HG03432 (cell line): ENCODE measurements at regions not wholly inside any gene's neighbourhood (a gene's known extent, or its start where the extent isn't known, plus 50 kb on each side); places are given as distances from the start of the nearest gene placed in this dataset.

Experiments used
- ATAC-seq: cut with Tn5 transposase; IDR thresholded peaks from one replicate; pipeline ENCODE4 v1.9.1; 2021; ENCODE audit warnings: mild to moderate bottlenecking, moderate library complexity; ENCODE audit not compliant: unreplicated experiment

DNA sequence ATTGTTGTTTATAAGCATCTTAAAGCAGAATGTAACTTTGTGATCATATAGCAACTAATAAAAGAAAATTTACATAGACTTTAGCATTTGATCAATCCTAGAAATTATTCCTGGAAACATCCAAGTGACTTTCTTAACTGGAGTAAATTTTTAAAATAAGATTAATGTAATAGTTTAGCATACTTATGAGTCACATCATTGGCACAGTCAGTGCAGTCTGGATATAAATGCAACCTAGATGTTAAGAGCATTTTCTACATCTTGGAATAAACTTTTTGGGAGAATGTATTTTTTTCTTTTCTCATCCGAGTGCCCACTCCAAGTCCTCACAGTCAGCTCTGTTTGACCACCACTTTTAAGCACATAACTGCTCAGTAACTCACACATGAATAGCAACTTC is 324.6 kb upstream of the PLSCR5 start:
- ATAC-seq, result no peak

DNA sequence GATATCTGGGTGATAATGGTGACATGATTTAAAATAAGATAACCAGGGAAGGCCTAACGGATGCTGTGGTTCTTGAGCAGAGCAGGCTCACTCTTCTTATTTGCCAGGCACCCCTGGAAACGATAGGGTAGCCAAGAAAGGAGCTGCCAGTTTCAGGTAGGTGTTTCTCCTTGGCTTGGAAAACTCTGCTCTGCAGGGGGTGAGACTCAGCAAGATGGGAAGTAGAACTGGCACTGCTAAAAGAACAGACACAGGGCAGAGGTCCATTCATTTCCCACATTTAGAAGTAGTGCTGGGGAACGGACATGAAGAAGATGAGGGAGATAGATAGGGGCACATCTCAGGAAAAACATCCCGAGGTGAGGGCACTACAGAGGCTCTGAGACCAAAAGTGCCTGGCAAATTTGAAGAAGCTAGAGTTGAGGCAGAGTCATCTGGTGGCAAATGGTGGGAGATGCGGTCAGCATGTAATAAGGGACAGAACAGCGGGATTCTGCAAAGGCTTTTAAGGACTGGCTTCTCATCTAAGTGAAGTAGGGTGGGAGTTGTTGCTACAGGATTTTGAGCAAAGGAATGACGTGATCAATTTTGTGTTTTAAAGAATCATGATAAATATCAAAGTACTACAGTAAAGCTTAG is 323.4 kb upstream of the PLSCR5 start:
- ATAC-seq, result no peak

DNA sequence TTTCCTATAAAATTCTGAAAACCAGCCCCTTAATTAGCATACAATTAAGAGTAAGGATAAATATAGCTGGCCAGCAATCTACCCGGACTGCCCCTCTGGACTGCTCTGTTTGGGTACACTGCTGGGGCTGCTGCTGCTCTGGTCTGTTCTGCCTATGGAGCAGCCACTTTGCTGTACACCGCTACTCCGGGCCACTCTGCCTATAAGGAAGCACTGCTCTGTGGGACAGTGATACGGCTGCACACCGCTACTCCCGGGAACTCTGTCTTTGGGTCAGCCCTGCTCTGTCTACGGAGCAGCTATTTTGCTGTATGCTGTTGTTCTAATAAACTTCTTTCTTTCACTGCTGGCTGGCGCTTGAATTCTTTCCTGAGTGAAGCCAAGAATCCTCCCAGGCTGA is 316.5 kb upstream of the PLSCR5 start:
- no peak for ATAC-seq

DNA sequence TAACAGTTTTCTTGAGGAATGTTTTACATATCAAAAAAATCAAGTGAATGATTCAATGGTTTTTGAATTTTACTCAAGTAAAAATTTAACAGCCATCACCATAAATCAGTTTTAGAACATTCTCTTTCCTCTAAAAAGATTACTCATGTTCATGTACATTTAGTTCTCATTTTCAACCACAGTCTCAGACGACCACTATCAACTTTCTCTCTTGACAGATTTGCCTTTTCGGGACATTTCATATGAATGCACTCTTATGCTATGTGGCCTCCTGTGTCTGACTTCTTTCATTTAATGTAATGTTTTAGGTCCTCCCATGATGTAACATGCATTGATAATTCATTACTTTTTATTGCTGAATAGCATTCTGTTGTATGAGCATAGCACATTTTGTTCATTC is 309.3 kb upstream of the PLSCR5 start:
- no peak for ATAC-seq

DNA sequence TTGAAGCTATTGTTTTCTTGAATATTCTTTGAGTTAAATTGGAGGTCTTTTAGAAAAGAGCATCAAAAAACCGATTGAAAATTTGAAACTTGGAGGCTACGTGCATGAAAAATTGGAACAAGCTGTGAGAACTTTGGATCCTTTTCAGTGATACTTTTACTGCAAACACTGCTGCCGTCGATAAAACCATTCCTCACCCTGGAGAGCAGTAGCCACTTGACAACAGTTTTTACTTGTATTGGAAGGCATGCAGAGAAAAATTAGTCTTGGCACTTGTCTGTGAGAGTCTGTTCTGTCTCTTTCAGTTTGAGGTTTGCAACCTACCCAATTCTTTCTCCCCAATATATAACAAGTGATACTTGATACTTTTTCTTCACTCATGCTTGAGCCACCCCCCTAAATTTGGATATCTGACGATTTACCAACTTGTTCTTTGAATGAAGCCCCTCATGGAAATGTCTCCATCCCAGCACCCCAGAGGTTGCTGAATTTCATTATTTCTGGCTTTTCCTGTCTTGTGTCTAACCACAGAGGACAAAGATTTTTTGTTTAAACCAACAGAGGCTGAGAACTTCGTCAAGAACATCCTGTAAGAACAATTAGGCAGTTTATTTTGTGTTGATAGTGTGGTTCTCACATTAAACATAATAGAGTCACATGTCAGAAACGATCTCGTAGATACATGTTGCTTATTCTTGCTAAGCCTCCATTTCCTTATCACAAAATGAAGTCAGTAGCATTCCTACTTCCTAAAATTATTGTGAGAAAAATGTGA is 307.3 kb upstream of the PLSCR5 start:
- no peak for ATAC-seq

DNA sequence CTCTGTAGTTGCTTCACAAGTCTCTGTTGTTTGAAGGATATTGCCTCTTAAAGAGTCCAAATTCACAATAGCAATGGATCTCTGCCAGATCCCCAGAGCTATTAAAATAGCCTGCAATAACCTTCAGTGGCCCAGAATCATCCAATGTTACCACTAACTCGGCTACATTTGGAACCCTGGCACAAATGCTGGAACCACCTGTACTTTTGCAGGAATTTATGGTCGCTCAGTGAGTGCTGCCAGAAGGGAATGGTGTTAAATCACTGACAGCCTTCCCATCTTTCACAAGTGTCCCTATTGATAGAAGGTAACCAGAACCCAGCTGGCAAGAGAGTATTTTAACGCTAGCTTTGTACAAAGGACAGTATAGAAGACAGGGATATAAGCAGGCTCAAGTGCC is 298.8 kb upstream of the PLSCR5 start:
- no peak for ATAC-seq

DNA sequence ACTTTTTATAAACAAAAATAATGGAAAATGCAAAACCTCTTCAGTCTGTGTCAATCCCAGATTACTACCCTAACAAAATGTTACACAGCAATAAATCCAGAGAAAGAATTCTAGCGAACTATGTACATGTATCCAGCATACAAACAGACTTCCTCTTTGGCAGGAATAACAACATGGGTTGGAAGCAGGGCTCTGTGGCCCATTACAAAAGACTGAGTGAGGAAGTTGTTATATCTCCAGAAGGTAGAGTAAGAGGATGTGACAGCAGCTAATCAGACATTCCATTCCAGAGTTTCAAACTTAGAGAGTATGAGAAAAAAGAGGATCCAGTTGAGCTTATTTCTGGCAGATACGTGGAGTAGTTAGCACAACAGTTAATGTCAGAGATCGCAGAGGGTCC is 294.0 kb upstream of the PLSCR5 start:
- ATAC-seq, result no peak

DNA sequence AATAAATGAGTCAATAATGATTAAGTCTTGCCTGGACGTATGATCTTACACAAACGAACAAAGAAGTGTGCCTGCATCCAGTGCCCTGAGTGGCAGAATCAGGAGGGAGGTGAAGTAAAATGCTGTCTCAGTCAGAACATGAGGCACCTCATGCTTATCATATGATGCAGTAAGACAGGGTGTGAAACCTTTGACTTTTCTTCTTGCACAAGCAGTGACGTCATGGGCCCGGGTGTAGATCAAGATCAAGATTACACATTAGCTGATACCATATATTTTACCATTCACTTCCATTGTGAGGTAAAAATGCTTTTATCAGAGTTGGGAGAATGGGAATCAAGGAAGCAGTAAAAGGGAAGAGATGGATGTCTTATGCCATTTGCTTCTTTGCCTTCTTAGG is 291.6 kb upstream of the PLSCR5 start:
- ATAC-seq, result no peak

DNA sequence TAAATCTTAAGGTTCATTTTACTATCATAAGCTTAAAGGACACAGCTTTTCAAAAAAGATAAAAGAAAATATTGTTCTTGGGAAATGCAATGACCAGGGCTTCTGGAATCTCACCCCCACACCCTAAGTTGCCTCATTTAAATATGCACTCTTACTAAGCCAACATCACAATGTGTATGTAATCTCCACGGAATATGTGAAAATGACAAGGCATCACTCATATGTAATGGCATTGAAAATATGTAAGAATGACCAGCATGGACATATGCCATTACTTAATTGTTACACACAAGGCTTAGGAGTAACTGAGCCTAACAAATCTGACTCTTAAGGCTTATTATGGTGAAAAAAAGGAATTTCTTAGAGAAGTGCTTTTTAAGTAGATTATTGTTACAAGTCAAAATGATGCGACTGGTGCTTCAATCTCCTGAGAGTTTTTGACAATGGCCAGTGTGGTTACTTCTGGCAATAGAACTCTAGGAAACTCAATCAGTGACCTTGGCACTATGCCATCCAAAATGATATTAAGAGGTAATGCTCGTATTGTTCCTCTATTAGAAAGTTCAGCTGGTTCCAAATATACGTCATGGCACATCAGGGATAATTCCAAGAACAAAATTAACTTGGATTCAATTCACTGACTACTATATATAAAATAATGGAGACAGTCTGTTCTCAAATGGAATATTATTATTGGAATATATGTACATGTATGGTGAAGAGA is 290.0 kb upstream of the PLSCR5 start:
- no peak for ATAC-seq

DNA sequence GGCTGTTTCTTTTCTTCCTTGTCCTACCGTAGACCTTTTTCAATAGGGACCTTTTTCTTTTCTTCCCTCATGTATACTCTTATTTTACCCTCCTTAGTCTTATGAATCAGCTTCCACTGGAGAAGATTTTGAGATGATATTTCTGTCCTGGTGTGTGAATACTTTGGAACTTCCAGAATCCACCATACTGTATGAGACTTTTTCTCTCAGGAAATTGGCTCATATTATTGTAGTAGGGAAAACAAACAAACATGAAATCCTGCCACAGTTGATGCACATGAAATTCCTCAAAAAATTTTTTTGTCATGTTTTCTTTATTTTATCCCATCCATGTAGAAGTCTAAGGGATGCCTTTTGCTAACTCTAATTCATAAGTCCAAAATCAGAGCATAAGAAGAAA is 289.3 kb upstream of the PLSCR5 start:
- ATAC-seq, result no peak

DNA sequence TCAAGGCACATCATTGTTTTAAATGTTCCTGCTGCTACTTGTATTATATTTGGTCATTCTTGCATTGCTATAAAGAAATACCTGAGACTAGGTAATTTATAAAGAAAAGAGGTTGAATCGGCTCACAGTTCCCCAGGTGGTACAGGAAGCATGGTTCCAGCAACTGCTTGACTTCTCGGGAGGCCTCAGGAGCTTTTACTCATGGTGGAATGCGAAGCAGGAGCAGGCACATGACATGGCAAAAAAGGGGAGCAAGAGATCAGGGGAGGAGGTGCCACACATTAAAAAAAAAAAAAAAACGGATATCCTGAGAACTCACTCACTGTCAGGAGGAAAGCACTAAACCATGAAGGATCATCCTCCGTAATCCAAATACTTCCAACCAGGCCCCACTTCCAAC is 286.9 kb upstream of the PLSCR5 start:
- no peak for ATAC-seq

DNA sequence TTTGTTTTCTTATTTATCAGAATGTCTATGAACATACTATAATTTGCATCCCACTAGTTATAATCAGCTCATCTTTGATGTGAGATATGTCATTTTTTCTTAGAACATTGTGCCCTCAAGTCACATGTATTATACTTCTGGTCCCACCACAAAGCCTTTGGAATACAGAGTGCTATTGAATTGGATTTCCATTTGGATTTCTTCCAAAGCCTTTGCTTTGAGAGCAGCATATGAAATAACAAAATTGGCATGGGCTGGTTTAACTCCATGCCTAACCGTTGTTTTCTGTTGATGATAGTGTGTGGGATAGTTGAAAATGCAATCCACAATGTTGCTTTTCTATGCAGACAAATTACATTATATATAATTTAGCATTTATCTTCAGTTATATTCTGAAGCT is 284.5 kb upstream of the PLSCR5 start:
- ATAC-seq, result no peak

DNA sequence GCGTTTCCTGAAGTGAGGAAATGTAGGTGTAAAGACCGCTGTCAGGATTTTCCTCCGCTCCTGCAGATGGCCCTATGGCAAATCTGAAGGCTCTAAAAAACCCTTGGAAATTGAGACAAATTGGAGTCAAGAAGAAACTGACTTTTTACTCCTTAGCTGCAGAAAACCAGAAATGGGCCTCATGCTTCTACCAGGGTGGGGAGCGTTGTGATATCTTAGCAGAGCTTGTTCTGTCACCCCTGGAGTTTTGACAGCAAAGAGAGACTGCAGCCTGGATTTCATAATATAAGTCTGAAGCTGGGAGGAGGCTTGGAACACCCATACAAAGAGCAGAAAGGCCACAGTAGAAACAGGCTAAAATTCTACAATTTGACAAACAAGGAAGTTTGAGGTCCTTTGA is 283.0 kb upstream of the PLSCR5 start:
- no peak for ATAC-seq

DNA sequence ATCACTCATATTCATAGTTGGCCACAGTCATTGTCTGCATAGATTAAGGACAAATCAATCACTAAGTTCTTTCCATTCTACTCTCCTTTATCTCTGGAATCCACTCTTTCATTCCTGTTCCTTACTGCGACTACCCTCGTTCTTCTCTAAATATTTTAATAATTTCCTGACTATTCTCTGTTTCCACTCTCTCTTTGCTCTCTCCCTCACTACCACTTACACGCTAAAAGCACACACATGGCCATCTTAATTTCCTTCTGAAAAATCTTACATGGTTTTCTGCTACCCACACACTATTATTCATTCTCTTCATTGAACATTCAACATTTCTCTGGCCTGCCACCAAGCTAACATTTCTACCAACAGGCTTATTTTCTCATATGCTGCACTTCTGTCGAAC is 279.6 kb upstream of the PLSCR5 start:
- no peak for ATAC-seq

DNA sequence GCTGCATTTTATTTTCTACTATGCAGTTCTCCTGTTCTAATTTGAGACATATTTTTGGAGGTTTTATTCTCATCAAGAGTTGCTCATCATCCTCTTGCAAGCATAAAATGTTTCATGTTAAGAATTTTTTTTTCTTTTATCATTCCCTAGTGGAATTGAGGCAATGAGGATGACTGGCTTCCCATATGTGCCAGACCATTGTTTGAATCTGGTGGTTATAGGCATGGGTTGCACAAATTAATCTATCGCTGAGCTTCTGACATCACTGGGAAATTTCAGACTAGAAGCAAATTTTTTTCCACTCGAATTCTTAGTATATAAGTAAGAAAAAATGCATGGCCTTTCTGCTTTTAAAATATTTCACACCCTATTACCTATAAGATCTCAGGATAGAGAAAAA is 279.1 kb upstream of the PLSCR5 start:
- ATAC-seq, result no peak

DNA sequence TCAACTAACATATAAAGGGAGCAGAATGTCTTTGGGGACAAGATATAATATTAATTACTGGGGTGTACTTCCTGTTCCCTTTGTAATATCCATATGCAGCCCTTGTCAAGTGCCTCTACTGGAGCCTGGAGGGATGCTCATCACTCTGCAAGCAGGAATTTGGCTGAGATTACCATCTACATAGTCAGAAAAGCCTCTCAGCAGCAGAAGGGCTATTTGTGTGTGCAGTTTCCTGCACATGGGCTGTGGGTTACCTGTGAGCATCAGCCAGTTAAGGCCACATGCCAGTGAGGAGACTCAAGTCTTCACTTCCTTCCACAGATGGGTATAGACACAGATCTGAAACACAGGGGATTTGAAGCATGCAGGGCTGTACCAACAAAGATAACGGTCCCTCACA is 278.1 kb upstream of the PLSCR5 start:
- no peak for ATAC-seq

DNA sequence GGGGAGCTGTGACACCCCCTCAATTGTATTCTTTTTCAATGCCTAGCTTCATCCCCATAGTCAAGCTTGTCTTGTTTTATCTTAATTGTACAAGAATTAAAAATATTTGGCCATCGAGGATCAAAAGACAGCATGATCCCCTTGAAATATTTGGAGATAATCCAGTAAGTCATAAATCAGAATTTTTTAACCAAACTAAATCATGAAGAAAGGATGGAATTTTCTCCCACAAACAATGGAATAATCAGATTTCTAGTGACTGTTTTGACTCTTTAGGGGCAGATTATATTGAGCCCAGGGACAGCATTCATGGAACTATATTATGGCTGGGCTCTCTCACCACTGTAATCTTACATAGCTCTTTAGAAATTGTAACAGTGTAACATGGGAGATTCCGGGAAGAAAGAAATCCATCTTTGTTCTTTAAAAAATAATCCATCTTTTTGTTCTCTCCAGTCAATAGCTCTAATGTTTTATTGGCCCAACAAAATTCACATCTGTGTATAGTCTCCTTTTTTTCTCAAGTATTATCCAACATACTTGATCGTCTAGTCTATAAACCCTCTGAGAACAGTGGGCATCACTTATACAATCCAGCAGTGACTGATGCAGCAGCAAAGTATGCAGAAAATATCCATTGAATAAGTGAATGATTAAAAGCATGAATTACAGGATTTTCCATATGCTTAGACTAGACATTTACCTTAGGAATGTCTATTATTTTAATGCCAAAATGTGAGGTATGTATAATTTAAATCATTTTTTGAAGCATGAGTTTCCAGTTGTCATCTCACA is 277.0 kb upstream of the PLSCR5 start:
- ATAC-seq, result no peak

DNA sequence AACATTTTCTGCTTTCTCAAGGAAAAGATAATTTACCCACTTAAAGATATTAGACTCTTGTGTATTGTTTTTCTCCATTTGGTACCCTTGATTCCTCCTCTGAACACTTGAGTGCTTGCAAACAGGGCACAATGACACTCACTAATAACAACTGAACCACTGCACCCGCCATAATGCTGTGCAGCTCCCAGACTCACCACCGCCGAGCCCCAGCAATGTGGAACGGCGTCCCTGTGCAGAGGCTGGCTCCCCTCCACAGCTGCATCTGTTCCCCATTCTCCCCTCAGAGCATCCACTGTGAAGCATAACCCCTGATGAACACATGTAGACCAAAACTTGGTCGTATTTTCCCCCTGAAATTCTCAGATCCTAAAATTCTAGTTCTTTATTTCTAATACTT is 276.2 kb upstream of the PLSCR5 start:
- ATAC-seq, result no peak

DNA sequence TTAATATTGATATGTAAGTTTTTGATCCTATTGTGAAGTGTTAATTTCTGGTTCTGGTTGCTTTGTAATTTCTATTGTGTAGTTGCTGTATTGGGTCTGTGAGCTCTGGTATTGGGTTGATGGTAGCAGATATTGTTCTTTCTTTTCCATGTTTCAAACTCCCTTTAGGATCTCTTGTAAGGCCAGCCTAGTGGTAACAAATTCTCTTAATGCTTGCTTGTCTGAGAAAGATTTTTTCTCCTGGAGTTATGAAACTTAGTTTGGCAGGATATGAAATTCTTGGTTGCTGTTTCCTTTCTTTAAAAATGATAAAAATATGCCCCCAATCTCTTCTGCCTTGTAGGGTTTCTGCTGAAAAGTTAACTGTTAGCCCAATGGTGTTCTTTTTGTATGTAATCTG is 268.6 kb upstream of the PLSCR5 start:
- ATAC-seq, result no peak

DNA sequence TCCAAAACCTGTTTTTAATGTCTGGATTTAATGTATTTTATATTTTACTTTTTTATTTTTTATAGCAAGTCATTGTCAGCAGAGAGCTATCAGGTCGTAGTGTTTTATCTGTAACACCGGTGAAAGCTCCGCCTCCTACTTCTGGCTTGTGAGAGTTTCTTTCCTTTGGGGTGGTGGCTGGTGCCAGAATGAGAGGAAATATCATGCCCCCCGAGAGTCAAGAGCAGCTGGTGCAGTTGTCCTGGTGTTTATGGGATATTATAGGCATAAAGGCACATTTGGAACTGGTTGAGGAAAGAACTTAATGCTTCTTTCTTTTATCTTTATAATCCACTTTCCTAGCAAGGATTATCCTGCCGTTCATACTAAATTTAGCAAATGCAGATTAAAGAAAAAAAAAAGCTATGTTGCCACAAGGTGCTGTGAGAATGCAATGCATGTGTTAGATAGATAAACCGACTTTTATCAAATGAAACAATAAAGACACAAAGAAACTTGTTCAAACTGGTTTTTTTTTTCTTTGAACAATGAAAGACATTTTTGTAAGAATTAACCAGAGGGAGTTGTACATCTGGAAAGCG is 260.1 kb upstream of the PLSCR5 start:
- ATAC-seq, result no peak

DNA sequence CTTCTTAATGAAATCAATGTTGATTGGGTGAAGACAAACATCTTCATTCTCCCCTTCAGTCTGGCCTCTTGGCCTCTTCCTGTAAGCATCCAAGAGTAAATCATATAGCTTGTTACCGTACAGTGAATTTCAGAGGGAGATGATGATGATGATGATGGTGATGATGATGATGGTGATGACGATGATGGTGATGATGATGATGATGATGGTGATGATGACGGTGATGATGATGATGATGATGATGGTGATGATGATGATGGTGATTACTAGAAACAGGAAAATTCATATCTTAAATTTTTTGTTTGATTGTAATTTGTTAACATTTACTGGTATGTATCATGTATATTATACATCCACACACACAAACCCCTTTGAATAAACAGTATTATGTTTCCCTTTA is 256.1 kb upstream of the PLSCR5 start:
- no peak for ATAC-seq
